ENCODE measurements at regions not wholly inside any gene's neighbourhood (a gene's known extent, or its start where the extent isn't known, plus 50 kb on each side); places are given as distances from the start of the nearest gene placed in this dataset.

DNA sequence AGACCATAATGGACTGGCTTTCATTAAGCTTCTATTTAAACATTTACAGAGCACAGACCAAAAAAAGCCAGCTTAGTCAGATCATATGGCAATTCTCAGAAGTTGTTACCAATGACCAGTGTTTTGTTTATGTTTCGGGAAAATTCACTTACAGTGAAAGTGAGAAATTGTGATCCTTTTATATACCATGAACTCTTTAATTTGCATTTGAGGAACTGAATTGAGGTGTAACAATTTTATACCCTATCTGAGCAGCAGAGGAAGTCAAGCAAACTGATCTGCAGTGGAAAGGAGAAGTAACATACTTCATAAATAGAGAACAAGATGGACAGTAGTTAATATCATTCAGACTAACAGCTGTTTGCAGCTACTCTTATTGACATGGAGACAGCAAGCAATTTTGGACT lies 97.1 kb downstream of the TMA16 start:
- no peaks in the 10 kb centered on the region for H3K4me1 ChIP-seq
- TF ChIP-seq POLR2AphosphoS5 (IDR thresholded peaks at IDR 0.05) (no peak), POLR2A (IDR thresholded peaks at IDR 0.05) (no peak), EP300 (IDR thresholded peaks at IDR 0.05) (no peak)
- TF ChIP-seq, protein P1, sequence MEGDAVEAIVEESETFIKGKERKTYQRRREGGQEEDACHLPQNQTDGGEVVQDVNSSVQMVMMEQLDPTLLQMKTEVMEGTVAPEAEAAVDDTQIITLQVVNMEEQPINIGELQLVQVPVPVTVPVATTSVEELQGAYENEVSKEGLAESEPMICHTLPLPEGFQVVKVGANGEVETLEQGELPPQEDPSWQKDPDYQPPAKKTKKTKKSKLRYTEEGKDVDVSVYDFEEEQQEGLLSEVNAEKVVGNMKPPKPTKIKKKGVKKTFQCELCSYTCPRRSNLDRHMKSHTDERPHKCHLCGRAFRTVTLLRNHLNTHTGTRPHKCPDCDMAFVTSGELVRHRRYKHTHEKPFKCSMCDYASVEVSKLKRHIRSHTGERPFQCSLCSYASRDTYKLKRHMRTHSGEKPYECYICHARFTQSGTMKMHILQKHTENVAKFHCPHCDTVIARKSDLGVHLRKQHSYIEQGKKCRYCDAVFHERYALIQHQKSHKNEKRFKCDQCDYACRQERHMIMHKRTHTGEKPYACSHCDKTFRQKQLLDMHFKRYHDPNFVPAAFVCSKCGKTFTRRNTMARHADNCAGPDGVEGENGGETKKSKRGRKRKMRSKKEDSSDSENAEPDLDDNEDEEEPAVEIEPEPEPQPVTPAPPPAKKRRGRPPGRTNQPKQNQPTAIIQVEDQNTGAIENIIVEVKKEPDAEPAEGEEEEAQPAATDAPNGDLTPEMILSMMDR (IDR thresholded peaks at IDR 0.05) = no peak
- WGBS = 80% methylated on average over 1 of the region's 1 CpG
- no peaks in the 10 kb centered on the region for H3K9me3 ChIP-seq
- no peak for DNase-seq (ENCODE audit: low spot score in 2 of 2)
- no peak overlapping the region for H3K27ac ChIP-seq
- H3K4me3 ChIP-seq = no peak overlapping the region
- no peaks in the 10 kb centered on the region for H3K27me3 ChIP-seq
- no peaks in the 10 kb centered on the region for H3K36me3 ChIP-seq

DNA sequence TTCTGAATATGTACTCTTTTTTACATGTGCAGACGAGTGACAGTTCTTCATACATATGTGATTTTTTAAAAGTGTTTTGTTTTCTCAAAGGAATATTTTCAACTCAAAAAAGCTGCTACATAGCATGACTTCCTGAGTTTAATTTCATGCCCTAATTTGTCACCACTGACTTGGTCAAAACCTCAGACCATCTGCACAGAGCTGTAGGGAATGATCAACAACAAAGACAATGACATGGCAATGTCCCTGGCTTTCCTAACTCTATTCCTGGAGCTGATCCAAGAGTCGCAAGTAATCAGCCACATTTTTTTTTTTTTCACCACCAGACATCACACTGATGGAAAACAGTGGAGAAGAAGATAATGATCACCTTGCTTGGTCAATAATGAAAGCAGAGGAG lies 97.7 kb downstream of the TMA16 start:
- 37% methylated on average over 2 of the region's 2 CpGs for WGBS
- Histone ChIP-seq H3K36me3 (no peaks in the 10 kb centered on the region), H3K4me3 (no peak overlapping the region), H3K27ac (no peak overlapping the region), H3K9me3 (no peaks in the 10 kb centered on the region), H3K27me3 (no peaks in the 10 kb centered on the region), H3K4me1 (no peaks in the 10 kb centered on the region)
- TF ChIP-seq POLR2AphosphoS5 (IDR thresholded peaks at IDR 0.05) = no peak
- no peak for TF ChIP-seq POLR2A (IDR thresholded peaks at IDR 0.05)
- no peak for TF ChIP-seq EP300 (IDR thresholded peaks at IDR 0.05)
- TF ChIP-seq, protein P1 (IDR thresholded peaks at IDR 0.05) = no peak
- no peak for DNase-seq (ENCODE audit: low spot score in 2 of 2)

DNA sequence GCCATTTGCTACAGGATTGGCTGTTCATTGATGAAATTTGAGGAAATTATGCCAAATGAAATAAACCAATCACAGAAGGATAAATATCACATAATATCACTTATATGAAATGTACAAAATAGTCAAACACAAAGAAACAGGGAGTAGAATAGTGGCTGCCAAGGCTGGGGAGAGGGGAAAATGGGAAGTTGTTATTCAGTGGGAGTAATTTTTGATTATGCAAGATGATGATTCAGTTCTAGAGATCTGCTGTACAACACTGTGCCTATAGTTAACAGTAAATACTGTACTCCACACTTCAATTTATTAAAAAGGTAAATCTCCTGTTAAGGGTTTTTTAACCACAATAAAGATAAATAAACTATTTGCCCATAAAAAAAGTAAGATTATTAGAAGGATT lies 101.1 kb downstream of the TMA16 start:
- H3K4me1 ChIP-seq = no peaks in the 10 kb centered on the region
- TF ChIP-seq POLR2AphosphoS5 (IDR thresholded peaks at IDR 0.05) = no peak
- TF ChIP-seq POLR2A (IDR thresholded peaks at IDR 0.05) = no peak
- TF ChIP-seq EP300 (IDR thresholded peaks at IDR 0.05) = no peak
- TF ChIP-seq, protein P1 (IDR thresholded peaks at IDR 0.05) = no peak
- H3K9me3 ChIP-seq = no peaks in the 10 kb centered on the region
- no peak overlapping the region for H3K4me3 ChIP-seq
- no peak overlapping the region for H3K27ac ChIP-seq
- no peak for DNase-seq (ENCODE audit: low spot score in 2 of 2)
- H3K27me3 ChIP-seq = no peaks in the 10 kb centered on the region
- H3K36me3 ChIP-seq = no peaks in the 10 kb centered on the region

DNA sequence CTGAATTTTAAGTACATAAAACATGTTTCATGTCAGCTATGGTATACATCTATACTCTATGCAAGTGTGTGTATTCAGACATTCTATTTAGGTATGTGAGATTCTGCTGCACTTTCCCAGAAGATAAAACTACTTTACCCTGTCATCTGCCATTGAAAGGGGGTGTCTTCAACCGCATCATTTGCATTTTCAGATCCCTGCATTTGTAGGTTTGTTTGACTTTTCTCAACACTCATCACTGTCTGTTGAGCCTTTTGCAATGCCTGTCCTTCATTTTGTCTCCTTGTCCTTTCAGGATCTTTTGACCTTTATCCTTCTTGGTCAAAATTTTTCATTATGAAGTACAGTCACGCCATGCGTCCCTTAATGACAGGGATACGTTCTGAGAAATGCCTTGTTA lies 103.5 kb downstream of the TMA16 start:
- Histone ChIP-seq H3K27me3 (no peaks in the 10 kb centered on the region), H3K4me3 (no peak overlapping the region), H3K4me1 (no peaks in the 10 kb centered on the region), H3K9me3 (no peaks in the 10 kb centered on the region), H3K27ac (no peak overlapping the region), H3K36me3 (no peaks in the 10 kb centered on the region)
- TF ChIP-seq POLR2A (IDR thresholded peaks at IDR 0.05) (no peak), POLR2AphosphoS5 (IDR thresholded peaks at IDR 0.05) (no peak), EP300 (IDR thresholded peaks at IDR 0.05) (no peak)
- TF ChIP-seq, protein P1 (IDR thresholded peaks at IDR 0.05) = no peak
- no peak for DNase-seq (ENCODE audit: low spot score in 2 of 2)
- 93% methylated on average over 4 of the region's 4 CpGs for whole genome bisulfite sequencing

DNA sequence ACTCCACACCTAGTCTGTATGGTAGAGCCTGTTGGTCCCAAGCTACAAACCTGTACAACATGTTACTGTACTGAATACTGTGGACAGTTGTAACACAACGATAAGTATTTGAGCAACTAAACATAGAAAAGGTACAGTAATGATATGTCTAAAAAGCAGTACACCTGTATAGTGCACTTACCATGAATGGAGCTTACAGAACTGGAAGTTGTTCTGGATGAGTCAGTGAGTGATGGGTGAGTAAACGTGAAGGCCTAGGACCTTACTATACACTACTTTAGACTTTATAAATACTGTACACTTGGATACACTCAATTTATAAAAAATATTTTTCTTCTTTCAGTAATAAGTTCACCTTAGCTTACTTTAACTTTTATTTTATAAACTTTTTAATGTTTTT lies 104.0 kb downstream of the TMA16 start:
- no peak overlapping the region for H3K27ac ChIP-seq
- TF ChIP-seq, protein P1 (IDR thresholded peaks at IDR 0.05) = no peak
- TF ChIP-seq POLR2AphosphoS5 (IDR thresholded peaks at IDR 0.05) = no peak
- no peak for TF ChIP-seq POLR2A (IDR thresholded peaks at IDR 0.05)
- no peak for TF ChIP-seq EP300 (IDR thresholded peaks at IDR 0.05)
- H3K36me3 ChIP-seq = no peaks in the 10 kb centered on the region
- no peaks in the 10 kb centered on the region for H3K27me3 ChIP-seq
- H3K4me1 ChIP-seq = no peaks in the 10 kb centered on the region
- no peak for DNase-seq (ENCODE audit: low spot score in 2 of 2)
- no peaks in the 10 kb centered on the region for H3K9me3 ChIP-seq
- H3K4me3 ChIP-seq = no peak overlapping the region
- WGBS = 88% methylated on average over 2 of the region's 2 CpGs

Measured in suprapubic skin (tissue), 4 donors.